ENCODE measurements at regions not wholly inside any gene's neighbourhood (a gene's known extent, or its start where the extent isn't known, plus 50 kb on each side); places are given as distances from the start of the nearest gene placed in this dataset.

GRCh38 chr11:129728581-129728980 lies 87.1 kb upstream of the TMEM45B start:
- intact Hi-C loops (cut with DNase I, micrococcal nuclease): no loop called here
- no peaks in the 10 kb centered on the region for H3K4me1 Mint-ChIP-seq (ENCODE audit: low read depth)
- ChIA-PET CTCF (no interaction called here), POLR2A (no interaction called here)
- DNase-seq (no peak), ATAC-seq (ENCODE audit: poor library complexity) (no peak)
- no peak overlapping the region for H3K27ac Mint-ChIP-seq
- no peaks in the 10 kb centered on the region for H3K36me3 Mint-ChIP-seq (ENCODE audit: low read depth)
- Histone ChIP-seq H3K9me3 (ENCODE audit: control insufficient read depth in 1 of 2, insufficient read depth in 1 of 2, low read length in 2 of 2) (no peaks in the 10 kb centered on the region), H3K4me1 (ENCODE audit: insufficient read depth, low read length) (no peaks in the 10 kb centered on the region), H3K27ac (ENCODE audit: low read depth in 1 of 2, low read length in 2 of 2) (no peak overlapping the region), H3K36me3 (ENCODE audit: insufficient read depth, low read length) (no peaks in the 10 kb centered on the region), H3K27me3 (ENCODE audit: control insufficient read depth in 1 of 2, insufficient read depth in 2 of 2, low read length in 2 of 2) (no peaks in the 10 kb centered on the region), H3K4me3 (ENCODE audit: low read length) (no peak overlapping the region)
- H3K27me3 Mint-ChIP-seq: peaks cover 5% of the 10 kb centered on the region
- TF ChIP-seq CTCF (IDR thresholded peaks at IDR 0.05): no peak
- H3K9me3 Mint-ChIP-seq: no peaks in the 10 kb centered on the region
- H3K4me3 Mint-ChIP-seq: no peak overlapping the region

- H3K36me3 Mint-ChIP-seq (ENCODE audit: low read depth): no peaks in the 10 kb centered on the region
- no peak for TF ChIP-seq CTCF (IDR thresholded peaks at IDR 0.05)
- Histone ChIP-seq H3K4me3 (ENCODE audit: low read length) (no peak overlapping the region), H3K27ac (ENCODE audit: low read depth in 1 of 2, low read length in 2 of 2) (no peak overlapping the region), H3K4me1 (ENCODE audit: insufficient read depth, low read length) (no peaks in the 10 kb centered on the region), H3K9me3 (ENCODE audit: control insufficient read depth in 1 of 2, insufficient read depth in 1 of 2, low read length in 2 of 2) (no peaks in the 10 kb centered on the region), H3K36me3 (ENCODE audit: insufficient read depth, low read length) (no peaks in the 10 kb centered on the region), H3K27me3 (ENCODE audit: control insufficient read depth in 1 of 2, insufficient read depth in 2 of 2, low read length in 2 of 2) (no peaks in the 10 kb centered on the region)
- no peak for ATAC-seq (ENCODE audit: poor library complexity)
- no peaks in the 10 kb centered on the region for H3K4me1 Mint-ChIP-seq (ENCODE audit: low read depth)
- no peak overlapping the region for H3K27ac Mint-ChIP-seq
- ChIA-PET CTCF (no interaction called here), POLR2A (no interaction called here)
- no peaks in the 10 kb centered on the region for H3K9me3 Mint-ChIP-seq
- DNase-seq: no peak
- intact Hi-C loops (cut with DNase I, micrococcal nuclease): no loop called here
- H3K4me3 Mint-ChIP-seq: no peak overlapping the region
- H3K27me3 Mint-ChIP-seq: peaks cover 5% of the 10 kb centered on the region
These were observed 86.4 kb upstream of the TMEM45B start for GRCh38 chr11:129729216-129729615.

- ChIA-PET POLR2A (no interaction called here), CTCF (no interaction called here)
- Histone ChIP-seq H3K27ac (ENCODE audit: low read depth in 1 of 2, low read length in 2 of 2) (no peak overlapping the region), H3K36me3 (ENCODE audit: insufficient read depth, low read length) (no peaks in the 10 kb centered on the region), H3K4me3 (ENCODE audit: low read length) (no peak overlapping the region), H3K9me3 (ENCODE audit: control insufficient read depth in 1 of 2, insufficient read depth in 1 of 2, low read length in 2 of 2) (no peaks in the 10 kb centered on the region), H3K27me3 (ENCODE audit: control insufficient read depth in 1 of 2, insufficient read depth in 2 of 2, low read length in 2 of 2) (no peaks in the 10 kb centered on the region), H3K4me1 (ENCODE audit: insufficient read depth, low read length) (no peaks in the 10 kb centered on the region)
- TF ChIP-seq CTCF (IDR thresholded peaks at IDR 0.05): no peak
- no peak overlapping the region for H3K4me3 Mint-ChIP-seq
- H3K27ac Mint-ChIP-seq: no peak overlapping the region
- ATAC-seq (ENCODE audit: poor library complexity) (no peak), DNase-seq (no peak)
- H3K9me3 Mint-ChIP-seq: no peaks in the 10 kb centered on the region
- no peaks in the 10 kb centered on the region for H3K4me1 Mint-ChIP-seq (ENCODE audit: low read depth)
- peaks cover 5% of the 10 kb centered on the region for H3K27me3 Mint-ChIP-seq
- H3K36me3 Mint-ChIP-seq (ENCODE audit: low read depth): no peaks in the 10 kb centered on the region
- intact Hi-C loops (cut with DNase I, micrococcal nuclease): no loop called here
These were observed 85.8 kb upstream of the TMEM45B start for GRCh38 chr11:129729823-129730222.

All from CD4-positive, alpha-beta T cell (primary cell).